ENCODE measurements at regions not wholly inside any gene's neighbourhood (a gene's known extent, or its start where the extent isn't known, plus 50 kb on each side); places are given as distances from the start of the nearest gene placed in this dataset.

DNA sequence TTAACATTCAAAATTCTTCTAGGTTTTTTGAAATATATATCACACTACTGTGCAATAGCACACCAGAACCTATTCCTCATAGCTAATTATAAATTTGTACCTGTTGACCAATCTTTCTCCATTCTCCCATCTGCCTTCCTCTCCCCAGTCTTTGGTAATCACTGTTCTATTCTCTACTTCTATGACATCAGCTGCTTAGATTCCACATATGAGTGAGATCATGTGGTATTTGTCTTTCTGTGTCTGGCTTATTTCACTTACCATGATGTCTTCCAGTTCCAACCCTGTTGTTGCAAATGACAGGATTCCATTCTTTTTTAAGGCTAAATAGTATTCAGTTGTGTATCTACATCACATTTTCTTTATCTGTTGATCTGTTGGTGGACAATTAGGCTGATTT is 54.4 kb upstream of the CCDC6 start:
- DNase-seq (ENCODE audit: low read depth) = no peak
- TF ChIP-seq, protein P1, sequence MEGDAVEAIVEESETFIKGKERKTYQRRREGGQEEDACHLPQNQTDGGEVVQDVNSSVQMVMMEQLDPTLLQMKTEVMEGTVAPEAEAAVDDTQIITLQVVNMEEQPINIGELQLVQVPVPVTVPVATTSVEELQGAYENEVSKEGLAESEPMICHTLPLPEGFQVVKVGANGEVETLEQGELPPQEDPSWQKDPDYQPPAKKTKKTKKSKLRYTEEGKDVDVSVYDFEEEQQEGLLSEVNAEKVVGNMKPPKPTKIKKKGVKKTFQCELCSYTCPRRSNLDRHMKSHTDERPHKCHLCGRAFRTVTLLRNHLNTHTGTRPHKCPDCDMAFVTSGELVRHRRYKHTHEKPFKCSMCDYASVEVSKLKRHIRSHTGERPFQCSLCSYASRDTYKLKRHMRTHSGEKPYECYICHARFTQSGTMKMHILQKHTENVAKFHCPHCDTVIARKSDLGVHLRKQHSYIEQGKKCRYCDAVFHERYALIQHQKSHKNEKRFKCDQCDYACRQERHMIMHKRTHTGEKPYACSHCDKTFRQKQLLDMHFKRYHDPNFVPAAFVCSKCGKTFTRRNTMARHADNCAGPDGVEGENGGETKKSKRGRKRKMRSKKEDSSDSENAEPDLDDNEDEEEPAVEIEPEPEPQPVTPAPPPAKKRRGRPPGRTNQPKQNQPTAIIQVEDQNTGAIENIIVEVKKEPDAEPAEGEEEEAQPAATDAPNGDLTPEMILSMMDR (conservative IDR thresholded peaks at IDR 0.05; ENCODE audit: low read length) = no peak
- H3K4me3 ChIP-seq (ENCODE audit: low read length) = no peak overlapping the region

DNA sequence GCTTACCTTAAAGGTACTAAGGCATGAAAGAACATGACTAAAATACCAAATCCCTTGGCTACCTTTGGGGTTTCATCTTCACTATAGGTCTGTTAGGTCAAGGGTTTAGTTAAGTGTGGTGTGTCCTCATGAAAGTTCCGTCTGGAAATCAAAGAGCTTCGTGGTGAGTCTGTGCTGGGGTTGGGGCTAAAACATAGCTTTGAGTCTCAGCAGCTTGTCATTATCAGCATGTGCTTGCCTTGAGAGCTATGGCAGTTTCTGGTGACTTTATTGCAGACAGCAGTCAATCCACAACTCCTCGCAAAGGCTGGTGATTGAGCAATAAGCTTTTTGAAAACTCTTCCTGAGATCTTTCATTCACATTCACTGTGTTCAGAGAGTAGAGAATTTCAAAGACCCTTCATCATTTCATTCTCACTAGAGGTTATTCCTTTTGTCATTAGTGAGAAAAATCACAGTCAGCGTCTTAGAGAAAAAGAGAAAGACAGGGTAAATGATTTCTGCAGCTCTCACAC is 53.2 kb upstream of the CCDC6 start:
- no peak for DNase-seq (ENCODE audit: low read depth)
- TF ChIP-seq, protein P1 (conservative IDR thresholded peaks at IDR 0.05; ENCODE audit: low read length) = no peak
- no peak overlapping the region for H3K4me3 ChIP-seq (ENCODE audit: low read length)

DNA sequence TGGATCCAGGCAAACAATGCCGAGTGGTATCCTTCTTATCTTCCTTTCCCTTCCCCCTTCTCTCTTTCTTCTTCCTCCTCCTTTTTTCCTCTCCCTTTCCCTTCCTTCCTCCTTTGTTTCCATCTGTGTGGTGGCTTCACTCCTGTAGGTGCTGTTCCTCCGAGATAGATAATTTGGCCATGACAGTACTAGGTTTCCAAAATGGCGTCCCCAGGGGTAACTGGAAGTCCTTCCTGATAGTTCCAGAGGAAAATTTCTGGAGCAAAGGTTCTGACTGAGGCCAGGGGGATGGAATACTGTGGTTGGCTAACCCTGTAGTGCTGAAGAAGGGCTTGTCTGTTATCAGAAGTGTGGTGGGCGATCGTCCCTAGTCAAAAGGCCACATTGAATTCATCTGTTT is 52.5 kb upstream of the CCDC6 start:
- DNase-seq (ENCODE audit: low read depth) = no peak
- no peak overlapping the region for H3K4me3 ChIP-seq (ENCODE audit: low read length)
- TF ChIP-seq, protein P1 (conservative IDR thresholded peaks at IDR 0.05; ENCODE audit: low read length) = no peak

DNA sequence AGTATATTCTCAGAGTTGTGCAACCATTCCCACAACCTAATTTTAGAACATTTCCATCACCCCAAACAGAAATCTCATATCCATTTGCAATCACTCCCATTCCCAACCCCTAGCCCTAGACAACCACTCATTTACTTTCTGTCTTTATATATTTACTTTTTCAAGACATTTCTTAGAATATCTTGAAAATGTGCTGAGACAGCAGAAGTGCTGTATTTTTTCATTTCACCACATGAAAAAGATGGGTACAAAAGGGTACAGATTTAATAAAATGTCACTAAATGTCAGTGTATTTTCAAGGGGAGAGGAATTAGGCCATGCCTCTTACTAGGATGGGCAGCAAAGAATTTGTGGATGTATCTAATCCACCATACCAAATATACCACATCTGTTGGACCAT is 51.6 kb upstream of the CCDC6 start:
- TF ChIP-seq, protein P1 (conservative IDR thresholded peaks at IDR 0.05; ENCODE audit: low read length) = no peak
- no peak overlapping the region for H3K4me3 ChIP-seq (ENCODE audit: low read length)
- no peak for DNase-seq (ENCODE audit: low read depth)
